ENCODE measurements at regions not wholly inside any gene's neighbourhood (a gene's known extent, or its start where the extent isn't known, plus 50 kb on each side); places are given as distances from the start of the nearest gene placed in this dataset.

- no peaks in the 10 kb centered on the region for H3K79me2 ChIP-seq (ENCODE audit: low read depth)
- no peak overlapping the region for H3K27ac ChIP-seq
- H3K4me2 ChIP-seq = no peak overlapping the region
- no peaks in the 10 kb centered on the region for H3K36me3 ChIP-seq (ENCODE audit: low read depth)
- no peak for DNase-seq
- H3K27me3 ChIP-seq (ENCODE audit: insufficient read depth, low read depth) = no peaks in the 10 kb centered on the region
- H2AFZ ChIP-seq = no peak overlapping the region
- H3K9me3 ChIP-seq (ENCODE audit: insufficient read depth, low read depth) = no peaks in the 10 kb centered on the region
- ChIA-PET POLR2A (ENCODE audit: unreplicated experiment) (no interaction called here), CTCF (no interaction called here)
- no TSS peak for BruUV-seq (replicated peaks)
- intact Hi-C loops (cut with micrococcal nuclease; ENCODE audit: unreplicated experiment) = no loop called here
- no peaks in the 10 kb centered on the region for H4K20me1 ChIP-seq (ENCODE audit: insufficient read depth)
- no peaks in the 10 kb centered on the region for H3F3A ChIP-seq (ENCODE audit: insufficient read depth, low read depth)
- no peaks in the 10 kb centered on the region for H3K4me1 ChIP-seq (replicated peaks; ENCODE audit: insufficient read depth)
- TF ChIP-seq EZH2 (IDR thresholded peaks at IDR 0.05; ENCODE audit: low read depth) = no peak
- TF ChIP-seq, protein P1, sequence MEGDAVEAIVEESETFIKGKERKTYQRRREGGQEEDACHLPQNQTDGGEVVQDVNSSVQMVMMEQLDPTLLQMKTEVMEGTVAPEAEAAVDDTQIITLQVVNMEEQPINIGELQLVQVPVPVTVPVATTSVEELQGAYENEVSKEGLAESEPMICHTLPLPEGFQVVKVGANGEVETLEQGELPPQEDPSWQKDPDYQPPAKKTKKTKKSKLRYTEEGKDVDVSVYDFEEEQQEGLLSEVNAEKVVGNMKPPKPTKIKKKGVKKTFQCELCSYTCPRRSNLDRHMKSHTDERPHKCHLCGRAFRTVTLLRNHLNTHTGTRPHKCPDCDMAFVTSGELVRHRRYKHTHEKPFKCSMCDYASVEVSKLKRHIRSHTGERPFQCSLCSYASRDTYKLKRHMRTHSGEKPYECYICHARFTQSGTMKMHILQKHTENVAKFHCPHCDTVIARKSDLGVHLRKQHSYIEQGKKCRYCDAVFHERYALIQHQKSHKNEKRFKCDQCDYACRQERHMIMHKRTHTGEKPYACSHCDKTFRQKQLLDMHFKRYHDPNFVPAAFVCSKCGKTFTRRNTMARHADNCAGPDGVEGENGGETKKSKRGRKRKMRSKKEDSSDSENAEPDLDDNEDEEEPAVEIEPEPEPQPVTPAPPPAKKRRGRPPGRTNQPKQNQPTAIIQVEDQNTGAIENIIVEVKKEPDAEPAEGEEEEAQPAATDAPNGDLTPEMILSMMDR (conservative IDR thresholded peaks at IDR 0.05) = no peak
- H3K4me3 ChIP-seq = no peak overlapping the region
- no peaks in the 10 kb centered on the region for H3K9me2 ChIP-seq (ENCODE audit: insufficient read depth)
These were observed 53.6 kb upstream of the POFUT2 start for GRCh38 chr21:45341261-45341660.

- H3K36me3 ChIP-seq (ENCODE audit: low read depth) = no peaks in the 10 kb centered on the region
- CTCF ChIA-PET = no interaction called here
- TF ChIP-seq EZH2 (IDR thresholded peaks at IDR 0.05; ENCODE audit: low read depth) = no peak
- TF ChIP-seq, protein P1 (conservative IDR thresholded peaks at IDR 0.05) = no peak
- no peaks in the 10 kb centered on the region for H3K4me1 ChIP-seq (replicated peaks; ENCODE audit: insufficient read depth)
- intact Hi-C loops (cut with micrococcal nuclease; ENCODE audit: unreplicated experiment) = no loop called here
- no peaks in the 10 kb centered on the region for H3K9me3 ChIP-seq (ENCODE audit: insufficient read depth, low read depth)
- no peaks in the 10 kb centered on the region for H3K27me3 ChIP-seq (ENCODE audit: insufficient read depth, low read depth)
- H2AFZ ChIP-seq = no peak overlapping the region
- POLR2A ChIA-PET (ENCODE audit: unreplicated experiment) = no interaction called here
- H3F3A ChIP-seq (ENCODE audit: insufficient read depth, low read depth) = no peaks in the 10 kb centered on the region
- no peak overlapping the region for H3K4me3 ChIP-seq
- no TSS peak for BruUV-seq (replicated peaks)
- no peak overlapping the region for H3K4me2 ChIP-seq
- DNase-seq = no peak
- no peaks in the 10 kb centered on the region for H4K20me1 ChIP-seq (ENCODE audit: insufficient read depth)
- H3K9me2 ChIP-seq (ENCODE audit: insufficient read depth) = no peaks in the 10 kb centered on the region
- H3K27ac ChIP-seq = no peak overlapping the region
- H3K79me2 ChIP-seq (ENCODE audit: low read depth) = no peaks in the 10 kb centered on the region
These were observed 54.1 kb upstream of the POFUT2 start for GRCh38 chr21:45341779-45342178.

GRCh38 chr21:45343891-45344290 is 56.2 kb upstream of the POFUT2 start:
- no TSS peak for BruUV-seq (replicated peaks)
- Histone ChIP-seq H3K36me3 (ENCODE audit: low read depth) (no peaks in the 10 kb centered on the region), H3K4me3 (no peak overlapping the region), H3K79me2 (ENCODE audit: low read depth) (no peaks in the 10 kb centered on the region), H3K27me3 (ENCODE audit: insufficient read depth, low read depth) (no peaks in the 10 kb centered on the region), H3K27ac (no peak overlapping the region), H3K4me1 (replicated peaks; ENCODE audit: insufficient read depth) (no peaks in the 10 kb centered on the region), H3K4me2 (no peak overlapping the region), H3K9me2 (ENCODE audit: insufficient read depth) (no peaks in the 10 kb centered on the region), H2AFZ (no peak overlapping the region), H3F3A (ENCODE audit: insufficient read depth, low read depth) (no peaks in the 10 kb centered on the region), H3K9me3 (ENCODE audit: insufficient read depth, low read depth) (no peaks in the 10 kb centered on the region), H4K20me1 (ENCODE audit: insufficient read depth) (no peaks in the 10 kb centered on the region)
- CTCF ChIA-PET = no interaction called here
- no peak for TF ChIP-seq EZH2 (IDR thresholded peaks at IDR 0.05; ENCODE audit: low read depth)
- TF ChIP-seq, protein P1 (conservative IDR thresholded peaks at IDR 0.05) = no peak
- intact Hi-C loops (cut with micrococcal nuclease; ENCODE audit: unreplicated experiment) = no loop called here
- POLR2A ChIA-PET (ENCODE audit: unreplicated experiment) = no interaction called here
- DNase-seq = no peak

Measured in PC-9 (cell line).